HuH-7 (cell line): ENCODE measurements at regions not wholly inside any gene's neighbourhood (a gene's known extent, or its start where the extent isn't known, plus 50 kb on each side); places are given as distances from the start of the nearest gene placed in this dataset.
"Not testable (repeated sequence)": the region's sequence is repeated elsewhere in the genome, so short reads cannot be mapped to it uniquely, and the experiment has no call there.

Source experiments
- DNase-seq: peaks from one replicate; pipeline ENCODE4 v3.0.0; 2011; ENCODE audit warnings: low spot score

GRCh38 chr15:53212785-53213184 is 422.6 kb upstream of the ONECUT1 start:
- no peak for DNase-seq

- no peak for DNase-seq
Observed at GRCh38 chr15:53210653-53211052, 420.5 kb upstream of the ONECUT1 start.

DNA sequence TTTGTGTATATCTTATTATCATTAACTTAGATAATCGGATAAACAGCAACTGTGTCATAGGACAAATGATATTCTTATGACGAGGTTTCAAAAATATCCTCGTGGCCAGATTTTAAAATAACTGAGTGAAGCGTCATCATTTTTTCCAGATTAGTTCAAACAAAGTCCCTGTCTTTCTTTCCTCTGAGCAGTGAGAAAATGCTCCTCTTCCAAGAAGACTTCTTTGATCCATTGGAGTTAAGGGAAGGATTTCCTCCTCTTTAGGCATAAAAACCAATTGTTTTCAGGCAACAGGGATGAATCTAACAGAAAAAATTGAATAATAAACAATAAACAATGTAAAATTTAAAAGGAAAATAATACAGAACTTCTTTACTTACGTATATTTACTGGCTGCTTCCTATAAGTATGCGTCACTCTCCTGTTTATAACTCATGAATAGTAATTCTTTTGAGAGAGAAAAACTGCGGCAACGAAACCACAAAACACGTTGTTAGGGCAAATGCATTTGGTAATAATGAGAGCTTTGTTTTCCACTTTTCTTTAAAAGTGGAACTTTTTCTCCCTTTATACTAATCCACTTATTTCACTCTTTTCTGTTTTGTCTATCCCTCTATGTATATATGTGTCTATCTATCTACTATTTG is 419.4 kb upstream of the ONECUT1 start:
- DNase-seq = no peak

- DNase-seq = no peak
Observed at GRCh38 chr15:53208751-53209150, 418.6 kb upstream of the ONECUT1 start.

- DNase-seq = no peak
Observed at GRCh38 chr15:53203454-53203853, 413.3 kb upstream of the ONECUT1 start.

DNA sequence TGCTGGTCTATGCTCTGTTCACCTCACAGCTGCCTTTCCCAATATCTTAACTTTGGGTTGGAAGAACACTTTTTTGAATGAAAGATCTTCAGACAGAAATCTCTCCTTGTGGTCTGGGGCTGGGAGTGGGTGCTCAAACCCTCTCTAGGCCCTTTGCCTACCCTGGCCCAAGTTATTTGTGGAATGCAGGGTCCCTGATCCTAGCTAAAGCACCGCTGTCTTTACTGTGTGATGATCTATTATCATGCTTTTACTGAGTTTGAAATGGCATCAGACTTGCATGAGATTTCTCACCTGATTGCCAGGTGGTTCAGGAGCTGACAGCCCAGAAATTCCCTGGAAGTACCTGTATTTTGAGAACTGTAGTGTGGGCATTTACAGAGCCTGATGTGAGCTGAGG is 412.7 kb upstream of the ONECUT1 start:
- no peak for DNase-seq

GRCh38 chr15:53197426-53197839 is 407.3 kb upstream of the ONECUT1 start:
- DNase-seq = peak; percentile 75

GRCh38 chr15:53196788-53197187 is 406.7 kb upstream of the ONECUT1 start:
- no peak for DNase-seq

GRCh38 chr15:53196242-53196641 is 406.1 kb upstream of the ONECUT1 start:
- no peak for DNase-seq

GRCh38 chr15:53193149-53193548 is 403.0 kb upstream of the ONECUT1 start:
- peak; percentile 12 for DNase-seq

DNA sequence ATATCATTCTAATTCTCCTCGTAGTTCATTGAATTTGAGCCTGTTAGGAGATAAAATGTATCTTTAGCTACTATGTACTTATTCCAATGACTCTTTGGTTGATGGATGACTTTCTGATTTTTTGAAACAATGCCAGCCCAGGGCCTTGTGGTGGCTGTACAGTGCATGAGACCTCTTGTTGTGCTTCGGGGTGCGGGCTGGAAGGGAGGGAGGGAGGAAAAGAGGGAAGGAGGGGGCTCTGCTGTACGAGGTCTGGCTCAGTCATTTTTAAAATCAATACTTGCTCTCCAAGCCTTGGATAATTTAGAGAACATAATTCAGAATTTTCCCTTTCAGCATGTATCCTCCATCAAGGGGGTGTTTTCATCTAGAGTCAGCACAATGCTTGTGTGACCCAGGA is 399.7 kb upstream of the ONECUT1 start:
- DNase-seq = no peak

DNA sequence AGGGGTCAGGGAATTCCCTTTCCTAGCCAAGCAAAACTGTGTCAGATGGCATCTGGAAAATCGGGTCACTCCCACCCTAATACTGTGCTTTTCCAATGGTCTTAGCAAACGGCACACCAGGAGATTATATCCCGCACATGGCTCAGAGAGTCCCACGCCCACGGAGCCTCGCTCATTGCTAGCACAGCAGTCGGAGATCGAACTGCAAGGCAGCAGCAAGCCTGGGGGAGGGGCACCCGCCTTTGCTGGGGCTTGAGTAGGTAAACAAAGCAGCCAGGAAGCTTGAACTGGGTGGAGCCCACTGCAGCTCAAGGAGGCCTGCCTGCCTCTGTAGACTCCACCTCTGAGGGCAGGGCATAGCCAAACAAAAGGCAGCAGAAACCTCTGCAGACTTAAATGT is 393.3 kb upstream of the ONECUT1 start:
- DNase-seq = not testable (repeated sequence)

DNA sequence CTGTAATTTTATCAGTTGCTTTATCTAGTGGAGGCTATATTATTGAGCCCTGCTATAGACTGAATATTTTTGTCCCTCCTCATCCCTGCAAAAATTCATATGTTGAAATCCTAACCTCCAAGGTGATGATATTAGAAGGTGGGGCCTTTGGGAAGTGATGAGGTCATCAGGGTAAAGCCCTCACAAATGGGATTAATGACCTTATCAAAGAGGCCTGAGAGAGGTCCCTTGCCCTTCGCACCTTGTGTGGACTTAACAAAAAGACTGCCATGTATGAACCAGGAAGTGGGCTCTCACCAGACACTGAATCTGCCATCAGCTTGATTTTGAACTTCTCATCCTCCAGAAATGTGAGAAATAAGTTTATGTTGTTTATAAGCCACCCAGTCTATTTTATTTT is 381.4 kb upstream of the ONECUT1 start:
- DNase-seq = no peak

GRCh38 chr15:53166684-53167201 is 376.6 kb upstream of the ONECUT1 start:
- no peak for DNase-seq

DNA sequence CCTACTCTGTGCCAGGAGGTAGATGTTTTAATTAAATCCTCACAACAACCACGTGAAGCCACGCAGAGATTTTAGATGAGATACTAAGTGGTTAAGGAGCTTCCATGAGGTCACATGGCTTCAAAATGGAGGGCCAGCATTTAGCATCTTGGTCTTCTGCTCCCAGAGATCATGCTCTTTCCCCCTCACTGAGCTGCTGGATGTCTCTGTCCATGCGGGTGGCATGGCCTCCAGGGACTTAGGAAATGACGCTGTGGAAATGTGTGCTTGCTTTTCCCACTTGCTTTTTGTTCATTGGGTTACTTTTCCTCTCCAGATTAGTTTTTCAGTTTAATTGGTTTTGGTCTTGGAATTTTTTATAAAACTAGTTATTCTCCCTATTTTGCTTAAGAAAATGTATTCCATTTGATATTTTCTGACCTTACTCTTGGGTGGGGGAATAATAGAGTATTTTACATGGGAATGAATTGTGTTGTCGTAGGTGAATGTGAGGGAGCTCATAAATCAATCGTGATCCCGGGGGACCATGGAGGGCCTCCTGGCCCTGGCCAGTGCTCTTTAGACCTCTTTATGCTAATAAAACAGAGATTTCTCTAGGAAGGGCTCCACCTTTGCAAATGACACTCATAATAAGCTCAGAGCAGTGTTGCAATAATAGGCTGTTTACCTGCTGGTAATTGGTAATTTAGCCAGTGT is 376.0 kb upstream of the ONECUT1 start:
- DNase-seq = peak; percentile 17

GRCh38 chr15:53160092-53160704 is 370.1 kb upstream of the ONECUT1 start:
- no peak for DNase-seq

- DNase-seq = no peak
Observed at GRCh38 chr15:53159458-53159857, 369.3 kb upstream of the ONECUT1 start.

DNA sequence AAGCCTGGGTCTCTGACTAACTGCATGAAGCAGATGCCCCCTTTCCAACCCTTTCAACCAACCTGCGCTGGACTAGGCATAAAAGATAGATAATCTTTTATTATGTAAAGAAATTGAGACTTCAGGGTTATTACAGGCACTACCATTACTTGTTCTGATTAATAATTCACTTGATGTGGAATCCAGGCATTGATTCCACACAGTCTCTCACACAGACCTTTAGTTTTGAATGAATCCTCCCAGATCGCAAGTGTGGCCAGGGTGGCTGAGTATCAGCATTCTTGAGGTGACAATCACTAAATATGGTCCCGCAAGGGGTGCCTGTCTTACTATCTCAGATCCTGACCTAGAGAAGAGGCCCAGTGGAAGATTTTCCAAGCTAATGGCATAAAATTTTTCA is 368.9 kb upstream of the ONECUT1 start:
- DNase-seq = no peak

DNA sequence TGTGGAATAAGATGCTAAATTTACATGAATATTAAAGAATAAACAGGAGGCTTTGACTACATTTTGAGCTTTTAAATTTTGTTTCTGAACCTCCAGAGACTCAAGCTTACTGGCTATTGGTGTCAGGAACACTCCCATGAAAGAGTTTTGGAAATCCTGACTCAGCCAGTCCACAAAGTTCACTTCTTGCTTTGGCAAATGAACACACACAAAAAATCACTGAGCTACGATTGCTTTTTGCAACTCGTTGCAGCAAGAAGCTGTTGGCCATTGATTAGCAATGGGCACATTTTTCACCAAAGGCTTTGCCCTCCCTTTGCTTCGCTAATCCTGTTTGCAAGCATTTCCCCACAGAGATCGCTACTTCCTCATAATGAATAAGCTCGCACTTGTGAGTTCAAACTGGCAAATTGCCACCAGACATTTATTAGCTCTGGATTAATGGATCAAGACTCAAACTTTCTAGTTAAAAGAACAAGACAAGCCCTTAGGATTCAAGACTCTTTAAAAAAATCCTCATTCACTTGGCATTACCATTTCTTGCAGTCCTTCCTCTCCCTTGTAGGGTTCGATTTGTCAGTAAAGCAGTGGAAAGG is 343.2 kb upstream of the ONECUT1 start:
- DNase-seq = no peak

DNA sequence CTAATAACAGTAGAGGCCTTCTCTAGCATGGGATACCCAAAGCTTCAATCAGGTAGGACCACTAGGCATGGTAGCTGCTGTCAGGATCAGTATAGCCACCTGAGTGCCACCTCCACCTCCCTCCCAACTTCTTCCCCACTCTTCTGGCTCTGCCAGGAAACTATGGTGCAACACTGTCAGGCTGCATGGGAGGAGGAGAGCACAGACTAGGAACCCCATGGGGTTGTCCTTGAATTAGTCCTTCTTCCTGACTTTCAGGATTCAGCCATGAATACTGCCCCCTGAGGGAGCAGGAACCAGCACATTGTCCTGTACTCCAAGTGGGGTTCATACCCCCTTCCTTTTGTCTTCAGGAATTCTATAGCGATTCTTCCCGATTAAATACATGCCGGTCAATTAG is 340.8 kb upstream of the ONECUT1 start:
- DNase-seq = no peak

- DNase-seq = no peak
Observed at GRCh38 chr15:53129121-53129904, 339.2 kb upstream of the ONECUT1 start.

GRCh38 chr15:53128652-53129051 is 338.5 kb upstream of the ONECUT1 start:
- DNase-seq = no peak
